H1 (cell line): ENCODE measurements at regions not wholly inside any gene's neighbourhood (a gene's known extent, or its start where the extent isn't known, plus 50 kb on each side); places are given as distances from the start of the nearest gene placed in this dataset.

Experiments used
- KDM4A ChIP-seq: IDR thresholded peaks from one replicate; pipeline ENCODE4 v1.7.1; 2012; ENCODE audit warnings: low read depth, mild to moderate bottlenecking, moderate library complexity, low read length, inconsistent platforms; ENCODE audit not compliant: severe bottlenecking
- TF ChIP-seq, protein P1 (sequence below): fragments of 300-600 bp; sonication (generic); IDR thresholded peaks from 2 replicates; pipeline ENCODE4 v1.7.1; 2012; ENCODE audit warnings: low read length, moderate library complexity, mild to moderate bottlenecking, inconsistent platforms; ENCODE audit not compliant: insufficient replicate concordance

DNA sequence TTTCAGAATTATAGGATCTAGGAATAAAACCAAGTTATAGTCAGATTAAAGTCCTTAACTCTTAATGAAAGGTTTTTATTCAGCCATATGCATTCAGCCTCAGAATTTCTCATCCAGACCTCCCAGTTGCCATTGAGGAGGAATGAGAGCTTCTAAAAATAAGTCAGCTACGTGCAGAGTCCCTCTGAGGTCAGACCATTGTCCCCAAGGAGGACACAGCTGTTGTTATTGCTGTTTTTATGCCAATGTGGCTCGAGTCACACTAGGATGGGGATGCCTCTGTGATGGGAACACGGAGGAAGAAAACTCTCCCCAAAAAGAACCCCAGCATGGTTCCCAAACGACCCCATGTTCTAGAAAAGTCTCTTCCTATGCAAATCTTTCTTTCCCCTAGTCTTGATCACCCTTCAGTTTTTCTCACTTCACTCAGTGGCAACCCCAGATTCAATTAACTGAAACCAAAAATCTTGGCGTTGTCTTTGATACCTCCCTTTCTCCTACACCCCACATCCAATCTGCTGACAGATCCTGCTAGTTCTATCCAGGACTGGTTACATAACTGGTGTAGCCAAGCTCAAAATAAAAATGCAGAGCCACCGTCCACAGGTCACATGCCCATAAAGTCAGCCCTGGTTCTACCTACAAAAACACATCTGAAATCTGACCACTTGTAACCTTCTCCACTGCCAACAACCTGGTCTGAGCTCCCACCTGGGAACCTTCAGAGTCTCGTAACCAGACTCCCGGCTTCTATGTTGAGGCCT, 138.2 kb upstream of the ERCC4 start (continued):
- TF ChIP-seq, protein P1, sequence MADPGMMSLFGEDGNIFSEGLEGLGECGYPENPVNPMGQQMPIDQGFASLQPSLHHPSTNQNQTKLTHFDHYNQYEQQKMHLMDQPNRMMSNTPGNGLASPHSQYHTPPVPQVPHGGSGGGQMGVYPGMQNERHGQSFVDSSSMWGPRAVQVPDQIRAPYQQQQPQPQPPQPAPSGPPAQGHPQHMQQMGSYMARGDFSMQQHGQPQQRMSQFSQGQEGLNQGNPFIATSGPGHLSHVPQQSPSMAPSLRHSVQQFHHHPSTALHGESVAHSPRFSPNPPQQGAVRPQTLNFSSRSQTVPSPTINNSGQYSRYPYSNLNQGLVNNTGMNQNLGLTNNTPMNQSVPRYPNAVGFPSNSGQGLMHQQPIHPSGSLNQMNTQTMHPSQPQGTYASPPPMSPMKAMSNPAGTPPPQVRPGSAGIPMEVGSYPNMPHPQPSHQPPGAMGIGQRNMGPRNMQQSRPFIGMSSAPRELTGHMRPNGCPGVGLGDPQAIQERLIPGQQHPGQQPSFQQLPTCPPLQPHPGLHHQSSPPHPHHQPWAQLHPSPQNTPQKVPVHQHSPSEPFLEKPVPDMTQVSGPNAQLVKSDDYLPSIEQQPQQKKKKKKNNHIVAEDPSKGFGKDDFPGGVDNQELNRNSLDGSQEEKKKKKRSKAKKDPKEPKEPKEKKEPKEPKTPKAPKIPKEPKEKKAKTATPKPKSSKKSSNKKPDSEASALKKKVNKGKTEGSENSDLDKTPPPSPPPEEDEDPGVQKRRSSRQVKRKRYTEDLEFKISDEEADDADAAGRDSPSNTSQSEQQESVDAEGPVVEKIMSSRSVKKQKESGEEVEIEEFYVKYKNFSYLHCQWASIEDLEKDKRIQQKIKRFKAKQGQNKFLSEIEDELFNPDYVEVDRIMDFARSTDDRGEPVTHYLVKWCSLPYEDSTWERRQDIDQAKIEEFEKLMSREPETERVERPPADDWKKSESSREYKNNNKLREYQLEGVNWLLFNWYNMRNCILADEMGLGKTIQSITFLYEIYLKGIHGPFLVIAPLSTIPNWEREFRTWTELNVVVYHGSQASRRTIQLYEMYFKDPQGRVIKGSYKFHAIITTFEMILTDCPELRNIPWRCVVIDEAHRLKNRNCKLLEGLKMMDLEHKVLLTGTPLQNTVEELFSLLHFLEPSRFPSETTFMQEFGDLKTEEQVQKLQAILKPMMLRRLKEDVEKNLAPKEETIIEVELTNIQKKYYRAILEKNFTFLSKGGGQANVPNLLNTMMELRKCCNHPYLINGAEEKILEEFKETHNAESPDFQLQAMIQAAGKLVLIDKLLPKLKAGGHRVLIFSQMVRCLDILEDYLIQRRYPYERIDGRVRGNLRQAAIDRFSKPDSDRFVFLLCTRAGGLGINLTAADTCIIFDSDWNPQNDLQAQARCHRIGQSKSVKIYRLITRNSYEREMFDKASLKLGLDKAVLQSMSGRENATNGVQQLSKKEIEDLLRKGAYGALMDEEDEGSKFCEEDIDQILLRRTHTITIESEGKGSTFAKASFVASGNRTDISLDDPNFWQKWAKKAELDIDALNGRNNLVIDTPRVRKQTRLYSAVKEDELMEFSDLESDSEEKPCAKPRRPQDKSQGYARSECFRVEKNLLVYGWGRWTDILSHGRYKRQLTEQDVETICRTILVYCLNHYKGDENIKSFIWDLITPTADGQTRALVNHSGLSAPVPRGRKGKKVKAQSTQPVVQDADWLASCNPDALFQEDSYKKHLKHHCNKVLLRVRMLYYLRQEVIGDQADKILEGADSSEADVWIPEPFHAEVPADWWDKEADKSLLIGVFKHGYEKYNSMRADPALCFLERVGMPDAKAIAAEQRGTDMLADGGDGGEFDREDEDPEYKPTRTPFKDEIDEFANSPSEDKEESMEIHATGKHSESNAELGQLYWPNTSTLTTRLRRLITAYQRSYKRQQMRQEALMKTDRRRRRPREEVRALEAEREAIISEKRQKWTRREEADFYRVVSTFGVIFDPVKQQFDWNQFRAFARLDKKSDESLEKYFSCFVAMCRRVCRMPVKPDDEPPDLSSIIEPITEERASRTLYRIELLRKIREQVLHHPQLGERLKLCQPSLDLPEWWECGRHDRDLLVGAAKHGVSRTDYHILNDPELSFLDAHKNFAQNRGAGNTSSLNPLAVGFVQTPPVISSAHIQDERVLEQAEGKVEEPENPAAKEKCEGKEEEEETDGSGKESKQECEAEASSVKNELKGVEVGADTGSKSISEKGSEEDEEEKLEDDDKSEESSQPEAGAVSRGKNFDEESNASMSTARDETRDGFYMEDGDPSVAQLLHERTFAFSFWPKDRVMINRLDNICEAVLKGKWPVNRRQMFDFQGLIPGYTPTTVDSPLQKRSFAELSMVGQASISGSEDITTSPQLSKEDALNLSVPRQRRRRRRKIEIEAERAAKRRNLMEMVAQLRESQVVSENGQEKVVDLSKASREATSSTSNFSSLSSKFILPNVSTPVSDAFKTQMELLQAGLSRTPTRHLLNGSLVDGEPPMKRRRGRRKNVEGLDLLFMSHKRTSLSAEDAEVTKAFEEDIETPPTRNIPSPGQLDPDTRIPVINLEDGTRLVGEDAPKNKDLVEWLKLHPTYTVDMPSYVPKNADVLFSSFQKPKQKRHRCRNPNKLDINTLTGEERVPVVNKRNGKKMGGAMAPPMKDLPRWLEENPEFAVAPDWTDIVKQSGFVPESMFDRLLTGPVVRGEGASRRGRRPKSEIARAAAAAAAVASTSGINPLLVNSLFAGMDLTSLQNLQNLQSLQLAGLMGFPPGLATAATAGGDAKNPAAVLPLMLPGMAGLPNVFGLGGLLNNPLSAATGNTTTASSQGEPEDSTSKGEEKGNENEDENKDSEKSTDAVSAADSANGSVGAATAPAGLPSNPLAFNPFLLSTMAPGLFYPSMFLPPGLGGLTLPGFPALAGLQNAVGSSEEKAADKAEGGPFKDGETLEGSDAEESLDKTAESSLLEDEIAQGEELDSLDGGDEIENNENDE = no peak
- TF ChIP-seq KDM4A = no peak
- TF ChIP-seq, all 59 proteins: peak for 0
